ENCODE measurements at regions not wholly inside any gene's neighbourhood (a gene's known extent, or its start where the extent isn't known, plus 50 kb on each side); places are given as distances from the start of the nearest gene placed in this dataset.

DNA sequence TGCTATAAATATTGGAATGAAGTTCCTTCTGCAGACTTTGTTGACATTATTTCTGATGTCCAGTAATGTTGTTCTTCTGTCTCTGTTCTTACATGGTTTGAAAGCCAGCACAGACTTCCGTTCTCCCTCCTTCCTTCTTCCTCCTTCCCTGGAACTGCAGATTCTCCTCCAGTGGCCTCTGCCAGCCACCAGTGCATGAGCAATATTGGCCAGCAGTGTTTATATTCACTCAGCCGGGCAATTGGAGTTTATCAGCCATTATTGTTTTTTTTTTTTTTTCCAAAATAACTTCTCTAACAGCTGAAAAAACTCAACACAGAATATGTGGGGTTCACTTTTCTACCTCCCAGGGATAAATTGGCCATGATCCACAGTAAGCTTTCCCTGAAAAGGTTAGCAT is 86.8 kb downstream of the ADCYAP1 start (continued):
- no peak for TF ChIP-seq ZNF317 (CRISPR knock-in tag; IDR thresholded peaks at IDR 0.05; ENCODE audit: borderline replicate concordance, low read depth)
- TF ChIP-seq ZNF219 (CRISPR knock-in tag; IDR thresholded peaks at IDR 0.05; ENCODE audit: borderline replicate concordance), result no peak
- TF ChIP-seq, protein P1, sequence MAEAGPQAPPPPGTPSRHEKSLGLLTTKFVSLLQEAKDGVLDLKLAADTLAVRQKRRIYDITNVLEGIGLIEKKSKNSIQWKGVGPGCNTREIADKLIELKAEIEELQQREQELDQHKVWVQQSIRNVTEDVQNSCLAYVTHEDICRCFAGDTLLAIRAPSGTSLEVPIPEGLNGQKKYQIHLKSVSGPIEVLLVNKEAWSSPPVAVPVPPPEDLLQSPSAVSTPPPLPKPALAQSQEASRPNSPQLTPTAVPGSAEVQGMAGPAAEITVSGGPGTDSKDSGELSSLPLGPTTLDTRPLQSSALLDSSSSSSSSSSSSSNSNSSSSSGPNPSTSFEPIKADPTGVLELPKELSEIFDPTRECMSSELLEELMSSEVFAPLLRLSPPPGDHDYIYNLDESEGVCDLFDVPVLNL (CRISPR knock-in tag; IDR thresholded peaks at IDR 0.05; ENCODE audit: borderline replicate concordance, low read depth), result no peak
- no peak for TF ChIP-seq ZBTB21 (CRISPR knock-in tag; IDR thresholded peaks at IDR 0.05; ENCODE audit: borderline replicate concordance)
- no peak for TF ChIP-seq ZNF396 (CRISPR knock-in tag; IDR thresholded peaks at IDR 0.05; ENCODE audit: borderline replicate concordance)
- no peak for TF ChIP-seq ETV6 (CRISPR knock-in tag; IDR thresholded peaks at IDR 0.05)

DNA sequence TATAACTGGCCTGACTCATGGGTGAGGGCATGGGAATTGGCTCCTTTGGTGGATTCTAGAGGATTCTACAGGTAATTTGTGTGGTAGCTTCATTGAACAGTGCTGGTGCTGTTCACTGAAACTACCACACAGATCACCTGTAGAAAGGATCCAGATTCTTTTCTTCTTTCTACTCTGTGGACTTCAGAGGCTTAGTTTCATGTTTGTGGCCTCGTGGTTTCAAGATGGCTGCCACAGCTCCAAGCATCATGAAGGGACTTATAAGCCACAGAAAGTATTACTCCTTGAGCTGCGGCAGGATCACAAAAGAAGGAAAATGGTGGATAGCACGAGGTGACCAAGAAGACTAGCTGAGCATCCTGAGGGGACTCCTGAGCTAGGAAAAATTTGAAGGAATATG is 88.9 kb downstream of the ADCYAP1 start:
- CTCF ChIA-PET, result interaction anchor here (1.3 kb wide), 1 partner anchor 32 kb away, joined by 5 read pairs; no protein-coding TSS in a partner anchor
- no peak for TF ChIP-seq ZNF671 (CRISPR knock-in tag; IDR thresholded peaks at IDR 0.05)
- TF ChIP-seq NFE2L1 (CRISPR knock-in tag; IDR thresholded peaks at IDR 0.05), result no peak
- TF ChIP-seq, protein P2, sequence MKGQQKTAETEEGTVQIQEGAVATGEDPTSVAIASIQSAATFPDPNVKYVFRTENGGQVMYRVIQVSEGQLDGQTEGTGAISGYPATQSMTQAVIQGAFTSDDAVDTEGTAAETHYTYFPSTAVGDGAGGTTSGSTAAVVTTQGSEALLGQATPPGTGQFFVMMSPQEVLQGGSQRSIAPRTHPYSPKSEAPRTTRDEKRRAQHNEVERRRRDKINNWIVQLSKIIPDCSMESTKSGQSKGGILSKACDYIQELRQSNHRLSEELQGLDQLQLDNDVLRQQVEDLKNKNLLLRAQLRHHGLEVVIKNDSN (CRISPR knock-in tag; IDR thresholded peaks at IDR 0.05), result no peak
- TF ChIP-seq, protein P3, sequence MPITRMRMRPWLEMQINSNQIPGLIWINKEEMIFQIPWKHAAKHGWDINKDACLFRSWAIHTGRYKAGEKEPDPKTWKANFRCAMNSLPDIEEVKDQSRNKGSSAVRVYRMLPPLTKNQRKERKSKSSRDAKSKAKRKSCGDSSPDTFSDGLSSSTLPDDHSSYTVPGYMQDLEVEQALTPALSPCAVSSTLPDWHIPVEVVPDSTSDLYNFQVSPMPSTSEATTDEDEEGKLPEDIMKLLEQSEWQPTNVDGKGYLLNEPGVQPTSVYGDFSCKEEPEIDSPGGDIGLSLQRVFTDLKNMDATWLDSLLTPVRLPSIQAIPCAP (CRISPR knock-in tag; IDR thresholded peaks at IDR 0.05), result no peak
- no peak for TF ChIP-seq ZNF416 (CRISPR knock-in tag; IDR thresholded peaks at IDR 0.05)
- no peak for TF ChIP-seq ZNF232 (CRISPR knock-in tag; IDR thresholded peaks at IDR 0.05)
- no peak for TF ChIP-seq ZNF317 (CRISPR knock-in tag; IDR thresholded peaks at IDR 0.05; ENCODE audit: borderline replicate concordance, low read depth)
- TF ChIP-seq, protein P4, sequence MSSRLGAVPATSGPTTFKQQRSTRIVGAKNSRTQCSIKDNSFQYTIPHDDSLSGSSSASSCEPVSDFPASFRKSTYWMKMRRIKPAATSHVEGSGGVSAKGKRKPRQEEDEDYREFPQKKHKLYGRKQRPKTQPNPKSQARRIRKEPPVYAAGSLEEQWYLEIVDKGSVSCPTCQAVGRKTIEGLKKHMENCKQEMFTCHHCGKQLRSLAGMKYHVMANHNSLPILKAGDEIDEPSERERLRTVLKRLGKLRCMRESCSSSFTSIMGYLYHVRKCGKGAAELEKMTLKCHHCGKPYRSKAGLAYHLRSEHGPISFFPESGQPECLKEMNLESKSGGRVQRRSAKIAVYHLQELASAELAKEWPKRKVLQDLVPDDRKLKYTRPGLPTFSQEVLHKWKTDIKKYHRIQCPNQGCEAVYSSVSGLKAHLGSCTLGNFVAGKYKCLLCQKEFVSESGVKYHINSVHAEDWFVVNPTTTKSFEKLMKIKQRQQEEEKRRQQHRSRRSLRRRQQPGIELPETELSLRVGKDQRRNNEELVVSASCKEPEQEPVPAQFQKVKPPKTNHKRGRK (CRISPR knock-in tag; IDR thresholded peaks at IDR 0.05; ENCODE audit: borderline replicate concordance), result no peak
- TF ChIP-seq KAT7 (CRISPR knock-in tag; IDR thresholded peaks at IDR 0.05; ENCODE audit: borderline replicate concordance), result no peak
- no peak for TF ChIP-seq TEAD1 (CRISPR knock-in tag; IDR thresholded peaks at IDR 0.05)
- no peak for TF ChIP-seq ELF4 (CRISPR knock-in tag; IDR thresholded peaks at IDR 0.05; ENCODE audit: low read depth)
- TF ChIP-seq EMX1 (CRISPR knock-in tag; IDR thresholded peaks at IDR 0.05), result no peak
- POLR2A ChIA-PET, result no interaction called here
- H3K27ac Mint-ChIP-seq, result no peak overlapping the region
- peaks cover 3% of the 10 kb centered on the region; the same call in 1 of the 2 replicates for H3K4me1 Mint-ChIP-seq
- H3K27me3 Mint-ChIP-seq (ENCODE audit: low read depth), result no peaks in the 10 kb centered on the region
- no peak overlapping the region for H3K4me3 Mint-ChIP-seq
- H3K9me3 Mint-ChIP-seq, result peaks cover 37% of the 10 kb centered on the region
- H3K36me3 Mint-ChIP-seq, result peaks cover 25% of the 10 kb centered on the region
- ATAC-seq (no peak), DNase-seq (ENCODE audit: low spot score) (no peak)

DNA sequence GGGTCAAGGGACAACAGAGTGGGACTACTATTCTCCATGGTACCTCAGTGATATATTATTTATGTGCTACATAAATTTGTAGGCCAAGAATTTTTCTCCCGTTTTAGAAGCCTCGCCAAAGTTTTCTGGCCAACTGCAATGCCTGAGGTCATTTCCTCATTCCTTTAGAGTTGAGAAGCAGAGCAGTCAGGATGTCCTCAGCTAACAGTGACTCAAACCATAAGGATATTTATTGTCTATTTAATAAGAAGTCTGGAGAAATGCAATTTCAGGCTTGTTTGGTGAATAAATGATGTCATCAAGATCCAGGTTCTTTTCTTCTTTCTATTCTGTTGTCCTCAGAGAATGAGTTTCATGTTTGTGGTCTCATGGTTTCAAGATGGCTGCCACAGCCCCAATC is 91.0 kb downstream of the ADCYAP1 start:
- H3K27me3 Mint-ChIP-seq (ENCODE audit: low read depth), result no peaks in the 10 kb centered on the region
- ATAC-seq (no peak), DNase-seq (ENCODE audit: low spot score) (no peak)
- no peak overlapping the region for H3K4me3 Mint-ChIP-seq
- no peak overlapping the region for H3K27ac Mint-ChIP-seq
- POLR2A ChIA-PET, result no interaction called here
- H3K9me3 Mint-ChIP-seq, result peaks cover 37% of the 10 kb centered on the region
- H3K4me1 Mint-ChIP-seq, result peaks cover 14% of the 10 kb centered on the region
- CTCF ChIA-PET, result no interaction called here
- peaks cover 25% of the 10 kb centered on the region for H3K36me3 Mint-ChIP-seq
- TF ChIP-seq, protein P5, sequence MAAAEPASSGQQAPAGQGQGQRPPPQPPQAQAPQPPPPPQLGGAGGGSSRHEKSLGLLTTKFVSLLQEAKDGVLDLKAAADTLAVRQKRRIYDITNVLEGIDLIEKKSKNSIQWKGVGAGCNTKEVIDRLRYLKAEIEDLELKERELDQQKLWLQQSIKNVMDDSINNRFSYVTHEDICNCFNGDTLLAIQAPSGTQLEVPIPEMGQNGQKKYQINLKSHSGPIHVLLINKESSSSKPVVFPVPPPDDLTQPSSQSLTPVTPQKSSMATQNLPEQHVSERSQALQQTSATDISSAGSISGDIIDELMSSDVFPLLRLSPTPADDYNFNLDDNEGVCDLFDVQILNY (CRISPR knock-in tag; IDR thresholded peaks at IDR 0.05), result no peak
- TF ChIP-seq, protein P3 (CRISPR knock-in tag; IDR thresholded peaks at IDR 0.05), result no peak
- TF ChIP-seq, protein P6, sequence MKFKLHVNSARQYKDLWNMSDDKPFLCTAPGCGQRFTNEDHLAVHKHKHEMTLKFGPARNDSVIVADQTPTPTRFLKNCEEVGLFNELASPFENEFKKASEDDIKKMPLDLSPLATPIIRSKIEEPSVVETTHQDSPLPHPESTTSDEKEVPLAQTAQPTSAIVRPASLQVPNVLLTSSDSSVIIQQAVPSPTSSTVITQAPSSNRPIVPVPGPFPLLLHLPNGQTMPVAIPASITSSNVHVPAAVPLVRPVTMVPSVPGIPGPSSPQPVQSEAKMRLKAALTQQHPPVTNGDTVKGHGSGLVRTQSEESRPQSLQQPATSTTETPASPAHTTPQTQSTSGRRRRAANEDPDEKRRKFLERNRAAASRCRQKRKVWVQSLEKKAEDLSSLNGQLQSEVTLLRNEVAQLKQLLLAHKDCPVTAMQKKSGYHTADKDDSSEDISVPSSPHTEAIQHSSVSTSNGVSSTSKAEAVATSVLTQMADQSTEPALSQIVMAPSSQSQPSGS (CRISPR knock-in tag; IDR thresholded peaks at IDR 0.05; ENCODE audit: borderline replicate concordance, low read depth), result no peak
- TF ChIP-seq SMAD4 (CRISPR knock-in tag; IDR thresholded peaks at IDR 0.05) (no peak), TCF7 (CRISPR knock-in tag; IDR thresholded peaks at IDR 0.05; ENCODE audit: low read depth) (no peak), ESRRA (CRISPR knock-in tag; IDR thresholded peaks at IDR 0.05; ENCODE audit: borderline replicate concordance) (no peak)
- TF ChIP-seq, protein P7, sequence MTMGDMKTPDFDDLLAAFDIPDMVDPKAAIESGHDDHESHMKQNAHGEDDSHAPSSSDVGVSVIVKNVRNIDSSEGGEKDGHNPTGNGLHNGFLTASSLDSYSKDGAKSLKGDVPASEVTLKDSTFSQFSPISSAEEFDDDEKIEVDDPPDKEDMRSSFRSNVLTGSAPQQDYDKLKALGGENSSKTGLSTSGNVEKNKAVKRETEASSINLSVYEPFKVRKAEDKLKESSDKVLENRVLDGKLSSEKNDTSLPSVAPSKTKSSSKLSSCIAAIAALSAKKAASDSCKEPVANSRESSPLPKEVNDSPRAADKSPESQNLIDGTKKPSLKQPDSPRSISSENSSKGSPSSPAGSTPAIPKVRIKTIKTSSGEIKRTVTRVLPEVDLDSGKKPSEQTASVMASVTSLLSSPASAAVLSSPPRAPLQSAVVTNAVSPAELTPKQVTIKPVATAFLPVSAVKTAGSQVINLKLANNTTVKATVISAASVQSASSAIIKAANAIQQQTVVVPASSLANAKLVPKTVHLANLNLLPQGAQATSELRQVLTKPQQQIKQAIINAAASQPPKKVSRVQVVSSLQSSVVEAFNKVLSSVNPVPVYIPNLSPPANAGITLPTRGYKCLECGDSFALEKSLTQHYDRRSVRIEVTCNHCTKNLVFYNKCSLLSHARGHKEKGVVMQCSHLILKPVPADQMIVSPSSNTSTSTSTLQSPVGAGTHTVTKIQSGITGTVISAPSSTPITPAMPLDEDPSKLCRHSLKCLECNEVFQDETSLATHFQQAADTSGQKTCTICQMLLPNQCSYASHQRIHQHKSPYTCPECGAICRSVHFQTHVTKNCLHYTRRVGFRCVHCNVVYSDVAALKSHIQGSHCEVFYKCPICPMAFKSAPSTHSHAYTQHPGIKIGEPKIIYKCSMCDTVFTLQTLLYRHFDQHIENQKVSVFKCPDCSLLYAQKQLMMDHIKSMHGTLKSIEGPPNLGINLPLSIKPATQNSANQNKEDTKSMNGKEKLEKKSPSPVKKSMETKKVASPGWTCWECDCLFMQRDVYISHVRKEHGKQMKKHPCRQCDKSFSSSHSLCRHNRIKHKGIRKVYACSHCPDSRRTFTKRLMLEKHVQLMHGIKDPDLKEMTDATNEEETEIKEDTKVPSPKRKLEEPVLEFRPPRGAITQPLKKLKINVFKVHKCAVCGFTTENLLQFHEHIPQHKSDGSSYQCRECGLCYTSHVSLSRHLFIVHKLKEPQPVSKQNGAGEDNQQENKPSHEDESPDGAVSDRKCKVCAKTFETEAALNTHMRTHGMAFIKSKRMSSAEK (CRISPR knock-in tag; IDR thresholded peaks at IDR 0.05; ENCODE audit: borderline replicate concordance), result no peak

Data from WTC11 (cell line).